GM23338 (cell line): ENCODE measurements at regions not wholly inside any gene's neighbourhood (a gene's known extent, or its start where the extent isn't known, plus 50 kb on each side); places are given as distances from the start of the nearest gene placed in this dataset.

Source experiments
- ATAC-seq: fragments of 200-7000 bp; cut with Tn5 transposase; 3 replicates; pipeline ENCODE4 v1.9.1; 2020
- DNase-seq: peaks from one replicate; pipeline ENCODE4 v3.0.0-alpha.2; 2015; ENCODE audit warnings: low spot score
- H2AFZ ChIP-seq: fragments of 200-600 bp; sonication (generic); 2 replicates; pipeline ENCODE4 v1.8.0; 2016; ENCODE audit warnings: antibody characterized with exemption, mild to moderate bottlenecking, moderate library complexity
- H3F3A ChIP-seq: fragments of 200-600 bp; sonication (generic); replicated peaks from 2 replicates; pipeline ENCODE4 v1.8.0; 2017; ENCODE audit warnings: antibody characterized with exemption, mixed run types, low read depth
- H3K27ac ChIP-seq: fragments of 200-600 bp; sonication (generic); 2 replicates; pipeline ENCODE4 v1.6.1; 2016; ENCODE audit warnings: low read depth
- H3K27me3 ChIP-seq: fragments of 200-600 bp; sonication (generic); 2 replicates; pipeline ENCODE4 v1.8.0; 2016; ENCODE audit warnings: mild to moderate bottlenecking, mixed run types, moderate library complexity; ENCODE audit not compliant: insufficient read depth
- H3K36me3 ChIP-seq: fragments of 200-600 bp; sonication (generic); 2 replicates; pipeline ENCODE4 v1.8.0; 2016; ENCODE audit warnings: mild to moderate bottlenecking; ENCODE audit not compliant: insufficient read depth
- H3K4me1 ChIP-seq: fragments of 200-600 bp; sonication (generic); 2 replicates; pipeline ENCODE4 v1.8.0; 2016; ENCODE audit warnings: mild to moderate bottlenecking, moderate library complexity; ENCODE audit not compliant: insufficient read depth
- H3K4me2 ChIP-seq: fragments of 200-600 bp; sonication (generic); 2 replicates; pipeline ENCODE4 v1.7.1; 2017; ENCODE audit warnings: mixed run types
- H3K4me3 ChIP-seq: fragments of 200-600 bp; sonication (generic); 2 replicates; pipeline ENCODE4 v1.6.1; 2016; ENCODE audit warnings: mixed run types
- H3K79me2 ChIP-seq: fragments of 200-600 bp; sonication (generic); replicated peaks from 2 replicates; pipeline ENCODE4 v1.8.0; 2017; ENCODE audit warnings: mild to moderate bottlenecking; ENCODE audit not compliant: insufficient read depth
- H3K9me2 ChIP-seq: fragments of 200-600 bp; sonication (generic); 2 replicates; pipeline ENCODE4 v1.8.0; 2017; ENCODE audit not compliant: insufficient read depth
- H4K20me1 ChIP-seq: fragments of 200-600 bp; sonication (generic); replicated peaks from 2 replicates; pipeline ENCODE4 v1.8.0; 2017; ENCODE audit warnings: mild to moderate bottlenecking; ENCODE audit not compliant: insufficient read depth
- H3K27ac Mint-ChIP-seq: 2 replicates; pipeline ENCODE4 v1.8.0; 2020; ENCODE audit warnings: inconsistent platforms, mild to moderate bottlenecking, moderate library complexity, mixed read lengths
- H3K27me3 Mint-ChIP-seq: 3 replicates; pipeline ENCODE4 v1.8.0; 2022; ENCODE audit warnings: low read depth, mild to moderate bottlenecking, moderate library complexity, mixed read lengths, inconsistent platforms; ENCODE audit not compliant: insufficient read depth, poor library complexity
- H3K36me3 Mint-ChIP-seq: 3 replicates; pipeline ENCODE4 v1.8.0; 2021; ENCODE audit warnings: low read depth, mild to moderate bottlenecking, inconsistent platforms, moderate library complexity, mixed read lengths
- H3K4me1 Mint-ChIP-seq: 3 replicates; pipeline ENCODE4 v1.8.0; 2020; ENCODE audit warnings: mild to moderate bottlenecking, inconsistent platforms, mixed read lengths
- H3K4me3 Mint-ChIP-seq: 3 replicates; pipeline ENCODE4 v1.8.0; 2021; ENCODE audit warnings: moderate library complexity, mild to moderate bottlenecking, inconsistent platforms, mixed read lengths
- H3K9me3 Mint-ChIP-seq: 3 replicates; pipeline ENCODE4 v1.8.0; 2020; ENCODE audit warnings: moderate library complexity, mild to moderate bottlenecking, inconsistent platforms, mixed read lengths
- CREB1 ChIP-seq: fragments of 250-450 bp; sonication (Bioruptor Pico); IDR thresholded peaks from 2 replicates; pipeline ENCODE4 v1.5.0; 2020; ENCODE audit warnings: low read depth, mild to moderate bottlenecking, moderate library complexity
- ETS1 ChIP-seq: IDR thresholded peaks from 2 replicates; pipeline ENCODE4 v1.6.1; 2016; ENCODE audit warnings: antibody characterized with exemption
- EZH2 ChIP-seq: fragments of 200-600 bp; sonication (generic); IDR thresholded peaks from one replicate; pipeline ENCODE4 v1.8.0; 2017; ENCODE audit warnings: antibody characterized with exemption, mild to moderate bottlenecking, low read depth; ENCODE audit not compliant: unreplicated experiment
- EZH2phosphoT487 ChIP-seq: fragments of 200-600 bp; sonication (generic); IDR thresholded peaks from one replicate; pipeline ENCODE4 v1.8.1; 2018; ENCODE audit warnings: antibody characterized with exemption; ENCODE audit not compliant: unreplicated experiment
- JUNB ChIP-seq: IDR thresholded peaks from one replicate; pipeline ENCODE4 v1.6.1; 2016; ENCODE audit warnings: antibody characterized with exemption; ENCODE audit not compliant: unreplicated experiment
- POLR2AphosphoS5 ChIP-seq: IDR thresholded peaks from 2 replicates; pipeline ENCODE4 v1.6.1; 2016; ENCODE audit warnings: antibody characterized with exemption, low read depth
- REST ChIP-seq: IDR thresholded peaks from one replicate; pipeline ENCODE4 v1.6.1; 2018; ENCODE audit warnings: antibody characterized with exemption; ENCODE audit not compliant: unreplicated experiment
- STAT1 ChIP-seq: IDR thresholded peaks from one replicate; pipeline ENCODE4 v1.6.1; 2016; ENCODE audit warnings: antibody characterized with exemption; ENCODE audit not compliant: unreplicated experiment
- ZNF114 ChIP-seq: fragments of 250-450 bp; sonication (Bioruptor Pico); IDR thresholded peaks from 2 replicates; pipeline ENCODE4 v1.5.0; 2020; ENCODE audit warnings: mild to moderate bottlenecking, moderate library complexity
- TF ChIP-seq, protein P1 (sequence below), 2 experiments: fragments of 200-600 bp in 1 of 2; sonication (generic) in 1 of 2; conservative IDR thresholded peaks; 2 replicates each; pipeline versions ENCODE4 v1.5.1 to v1.6.1; 2016 to 2017; ENCODE audit warnings: antibody characterized with exemption in 2 of 2, low read depth in 2 of 2, mild to moderate bottlenecking in 2 of 2, moderate library complexity in 1 of 2
- TF ChIP-seq, protein P2 (sequence below): fragments of 250-450 bp; sonication (Bioruptor Pico); IDR thresholded peaks from 2 replicates; pipeline ENCODE4 v1.5.0; 2020; ENCODE audit warnings: mild to moderate bottlenecking, moderate library complexity

DNA sequence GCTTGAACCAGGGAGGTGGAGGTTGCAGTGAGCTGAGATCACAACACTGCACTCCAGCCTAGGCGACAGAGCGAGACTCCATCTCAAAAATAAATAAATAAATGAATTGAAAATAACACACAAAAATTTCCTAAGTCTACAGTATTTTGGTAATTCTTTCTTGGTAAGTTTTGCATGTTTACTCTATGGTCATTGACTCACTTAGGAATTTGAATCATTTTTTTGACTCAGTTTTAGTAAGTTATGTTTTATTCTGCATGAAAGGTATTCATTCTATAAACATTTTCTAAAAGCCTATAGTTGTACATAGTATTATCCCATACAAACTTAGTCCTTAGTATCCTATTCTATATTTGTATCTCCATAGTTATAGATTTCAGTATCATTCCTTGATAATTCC, 772.9 kb upstream of the SLIT2 start:
- no peaks in the 10 kb centered on the region for H3K36me3 Mint-ChIP-seq

More for the DNA sequence above, 772.9 kb upstream of the SLIT2 start:
- Mint-ChIP-seq H3K9me3 (no peaks in the 10 kb centered on the region; the same call in 2 of the 3 replicates), H3K4me1 (no peaks in the 10 kb centered on the region), H3K27me3 (no peaks in the 10 kb centered on the region), H3K4me3 (no peak overlapping the region), H3K27ac (no peak overlapping the region)
- no peaks in the 10 kb centered on the region for H3F3A ChIP-seq
- no peak overlapping the region for H3K4me2 ChIP-seq
- no peak for ATAC-seq
- H4K20me1 ChIP-seq, result no peaks in the 10 kb centered on the region
- H3K36me3 ChIP-seq, result no peaks in the 10 kb centered on the region
- no peak overlapping the region for H3K4me3 ChIP-seq
- no peaks in the 10 kb centered on the region for H3K4me1 ChIP-seq
- H3K27me3 ChIP-seq, result no peaks in the 10 kb centered on the region
- DNase-seq, result no peak
- H3K79me2 ChIP-seq, result no peaks in the 10 kb centered on the region
- H3K27ac ChIP-seq, result no peak overlapping the region
- no peak overlapping the region for H2AFZ ChIP-seq
- no peak for TF ChIP-seq JUNB
- TF ChIP-seq ETS1, result no peak
- TF ChIP-seq, protein P1, sequence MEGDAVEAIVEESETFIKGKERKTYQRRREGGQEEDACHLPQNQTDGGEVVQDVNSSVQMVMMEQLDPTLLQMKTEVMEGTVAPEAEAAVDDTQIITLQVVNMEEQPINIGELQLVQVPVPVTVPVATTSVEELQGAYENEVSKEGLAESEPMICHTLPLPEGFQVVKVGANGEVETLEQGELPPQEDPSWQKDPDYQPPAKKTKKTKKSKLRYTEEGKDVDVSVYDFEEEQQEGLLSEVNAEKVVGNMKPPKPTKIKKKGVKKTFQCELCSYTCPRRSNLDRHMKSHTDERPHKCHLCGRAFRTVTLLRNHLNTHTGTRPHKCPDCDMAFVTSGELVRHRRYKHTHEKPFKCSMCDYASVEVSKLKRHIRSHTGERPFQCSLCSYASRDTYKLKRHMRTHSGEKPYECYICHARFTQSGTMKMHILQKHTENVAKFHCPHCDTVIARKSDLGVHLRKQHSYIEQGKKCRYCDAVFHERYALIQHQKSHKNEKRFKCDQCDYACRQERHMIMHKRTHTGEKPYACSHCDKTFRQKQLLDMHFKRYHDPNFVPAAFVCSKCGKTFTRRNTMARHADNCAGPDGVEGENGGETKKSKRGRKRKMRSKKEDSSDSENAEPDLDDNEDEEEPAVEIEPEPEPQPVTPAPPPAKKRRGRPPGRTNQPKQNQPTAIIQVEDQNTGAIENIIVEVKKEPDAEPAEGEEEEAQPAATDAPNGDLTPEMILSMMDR (conservative IDR thresholded peaks at IDR 0.05; ENCODE audit: low read depth in 2 of 2), result no peak
- TF ChIP-seq POLR2AphosphoS5, result no peak
- TF ChIP-seq ZNF114 (CRISPR knock-in tag), result no peak
- TF ChIP-seq EZH2, result no peak
- TF ChIP-seq, protein P2, sequence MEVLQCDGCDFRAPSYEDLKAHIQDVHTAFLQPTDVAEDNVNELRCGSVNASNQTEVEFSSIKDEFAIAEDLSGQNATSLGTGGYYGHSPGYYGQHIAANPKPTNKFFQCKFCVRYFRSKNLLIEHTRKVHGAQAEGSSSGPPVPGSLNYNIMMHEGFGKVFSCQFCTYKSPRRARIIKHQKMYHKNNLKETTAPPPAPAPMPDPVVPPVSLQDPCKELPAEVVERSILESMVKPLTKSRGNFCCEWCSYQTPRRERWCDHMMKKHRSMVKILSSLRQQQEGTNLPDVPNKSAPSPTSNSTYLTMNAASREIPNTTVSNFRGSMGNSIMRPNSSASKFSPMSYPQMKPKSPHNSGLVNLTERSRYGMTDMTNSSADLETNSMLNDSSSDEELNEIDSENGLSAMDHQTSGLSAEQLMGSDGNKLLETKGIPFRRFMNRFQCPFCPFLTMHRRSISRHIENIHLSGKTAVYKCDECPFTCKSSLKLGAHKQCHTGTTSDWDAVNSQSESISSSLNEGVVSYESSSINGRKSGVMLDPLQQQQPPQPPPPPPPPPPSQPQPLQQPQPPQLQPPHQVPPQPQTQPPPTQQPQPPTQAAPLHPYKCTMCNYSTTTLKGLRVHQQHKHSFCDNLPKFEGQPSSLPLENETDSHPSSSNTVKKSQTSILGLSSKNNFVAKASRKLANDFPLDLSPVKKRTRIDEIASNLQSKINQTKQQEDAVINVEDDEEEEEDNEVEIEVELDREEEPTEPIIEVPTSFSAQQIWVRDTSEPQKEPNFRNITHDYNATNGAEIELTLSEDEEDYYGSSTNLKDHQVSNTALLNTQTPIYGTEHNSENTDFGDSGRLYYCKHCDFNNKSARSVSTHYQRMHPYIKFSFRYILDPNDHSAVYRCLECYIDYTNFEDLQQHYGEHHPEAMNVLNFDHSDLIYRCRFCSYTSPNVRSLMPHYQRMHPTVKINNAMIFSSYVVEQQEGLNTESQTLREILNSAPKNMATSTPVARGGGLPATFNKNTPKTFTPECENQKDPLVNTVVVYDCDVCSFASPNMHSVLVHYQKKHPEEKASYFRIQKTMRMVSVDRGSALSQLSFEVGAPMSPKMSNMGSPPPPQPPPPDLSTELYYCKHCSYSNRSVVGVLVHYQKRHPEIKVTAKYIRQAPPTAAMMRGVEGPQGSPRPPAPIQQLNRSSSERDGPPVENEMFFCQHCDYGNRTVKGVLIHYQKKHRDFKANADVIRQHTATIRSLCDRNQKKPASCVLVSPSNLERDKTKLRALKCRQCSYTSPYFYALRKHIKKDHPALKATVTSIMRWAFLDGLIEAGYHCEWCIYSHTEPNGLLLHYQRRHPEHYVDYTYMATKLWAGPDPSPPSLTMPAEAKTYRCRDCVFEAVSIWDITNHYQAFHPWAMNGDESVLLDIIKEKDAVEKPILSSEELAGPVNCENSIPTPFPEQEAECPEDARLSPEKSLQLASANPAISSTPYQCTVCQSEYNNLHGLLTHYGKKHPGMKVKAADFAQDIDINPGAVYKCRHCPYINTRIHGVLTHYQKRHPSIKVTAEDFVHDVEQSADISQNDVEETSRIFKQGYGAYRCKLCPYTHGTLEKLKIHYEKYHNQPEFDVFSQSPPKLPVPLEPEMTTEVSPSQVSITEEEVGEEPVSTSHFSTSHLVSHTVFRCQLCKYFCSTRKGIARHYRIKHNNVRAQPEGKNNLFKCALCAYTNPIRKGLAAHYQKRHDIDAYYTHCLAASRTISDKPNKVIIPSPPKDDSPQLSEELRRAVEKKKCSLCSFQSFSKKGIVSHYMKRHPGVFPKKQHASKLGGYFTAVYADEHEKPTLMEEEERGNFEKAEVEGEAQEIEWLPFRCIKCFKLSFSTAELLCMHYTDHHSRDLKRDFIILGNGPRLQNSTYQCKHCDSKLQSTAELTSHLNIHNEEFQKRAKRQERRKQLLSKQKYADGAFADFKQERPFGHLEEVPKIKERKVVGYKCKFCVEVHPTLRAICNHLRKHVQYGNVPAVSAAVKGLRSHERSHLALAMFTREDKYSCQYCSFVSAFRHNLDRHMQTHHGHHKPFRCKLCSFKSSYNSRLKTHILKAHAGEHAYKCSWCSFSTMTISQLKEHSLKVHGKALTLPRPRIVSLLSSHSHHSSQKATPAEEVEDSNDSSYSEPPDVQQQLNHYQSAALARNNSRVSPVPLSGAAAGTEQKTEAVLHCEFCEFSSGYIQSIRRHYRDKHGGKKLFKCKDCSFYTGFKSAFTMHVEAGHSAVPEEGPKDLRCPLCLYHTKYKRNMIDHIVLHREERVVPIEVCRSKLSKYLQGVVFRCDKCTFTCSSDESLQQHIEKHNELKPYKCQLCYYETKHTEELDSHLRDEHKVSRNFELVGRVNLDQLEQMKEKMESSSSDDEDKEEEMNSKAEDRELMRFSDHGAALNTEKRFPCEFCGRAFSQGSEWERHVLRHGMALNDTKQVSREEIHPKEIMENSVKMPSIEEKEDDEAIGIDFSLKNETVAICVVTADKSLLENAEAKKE (CRISPR knock-in tag), result no peak
- no peak for TF ChIP-seq EZH2phosphoT487
- TF ChIP-seq REST, result no peak
- no peak for TF ChIP-seq CREB1 (CRISPR knock-in tag)
- TF ChIP-seq STAT1, result no peak
- H3K9me2 ChIP-seq, result no peaks in the 10 kb centered on the region
